ENCODE measurements at regions not wholly inside any gene's neighbourhood (a gene's known extent, or its start where the extent isn't known, plus 50 kb on each side); places are given as distances from the start of the nearest gene placed in this dataset.

- no peak for DNase-seq
Observed at GRCh38 chr3:158970006-158970405, 168.2 kb downstream of the MFSD1 start.

GRCh38 chr3:158974904-158975303 is 173.1 kb downstream of the MFSD1 start:
- no peak for DNase-seq

- no peak for DNase-seq
Observed at GRCh38 chr3:158976966-158977365, 175.1 kb downstream of the MFSD1 start.

GRCh38 chr3:158977497-158977896 is 175.6 kb downstream of the MFSD1 start:
- DNase-seq = no peak

GRCh38 chr3:158983216-158984099 is 181.6 kb downstream of the MFSD1 start:
- no peak for DNase-seq

- no peak for DNase-seq
Observed at GRCh38 chr3:158991146-158991705, 189.4 kb downstream of the MFSD1 start.

GRCh38 chr3:158992463-158992862 is 190.6 kb downstream of the MFSD1 start:
- no peak for DNase-seq

GRCh38 chr3:158994386-158994785 is 192.5 kb downstream of the MFSD1 start:
- DNase-seq = no peak

- DNase-seq = no peak
Observed at GRCh38 chr3:159001711-159002110, 199.9 kb downstream of the MFSD1 start.

- DNase-seq = no peak
Observed at GRCh38 chr3:159005137-159005536, 203.3 kb downstream of the MFSD1 start.

- no peak for DNase-seq
Observed at GRCh38 chr3:159007331-159007730, 205.5 kb downstream of the MFSD1 start.

- DNase-seq = no peak
Observed at GRCh38 chr3:159008401-159008800, 206.5 kb downstream of the MFSD1 start.

GRCh38 chr3:159018341-159018740 is 216.5 kb downstream of the MFSD1 start:
- DNase-seq = no peak

- no peak for DNase-seq
Observed at GRCh38 chr3:159025733-159026132, 223.9 kb downstream of the MFSD1 start.

- no peak for DNase-seq
Observed at GRCh38 chr3:159026510-159026909, 224.7 kb downstream of the MFSD1 start.

GRCh38 chr3:159028706-159029105 is 226.9 kb downstream of the MFSD1 start:
- DNase-seq = no peak

GRCh38 chr3:159029306-159030026 is 227.6 kb downstream of the MFSD1 start:
- DNase-seq = no peak

GRCh38 chr3:159030138-159030670 is 228.3 kb downstream of the MFSD1 start:
- DNase-seq = no peak

- no peak for DNase-seq
Observed at GRCh38 chr3:159030886-159031679, 229.2 kb downstream of the MFSD1 start.

- DNase-seq = no peak
Observed at GRCh38 chr3:159032311-159032710, 230.5 kb downstream of the MFSD1 start.

- no peak for DNase-seq
Observed at GRCh38 chr3:159038405-159038804, 236.6 kb downstream of the MFSD1 start.
